ENCODE measurements at regions not wholly inside any gene's neighbourhood (a gene's known extent, or its start where the extent isn't known, plus 50 kb on each side); places are given as distances from the start of the nearest gene placed in this dataset.

DNA sequence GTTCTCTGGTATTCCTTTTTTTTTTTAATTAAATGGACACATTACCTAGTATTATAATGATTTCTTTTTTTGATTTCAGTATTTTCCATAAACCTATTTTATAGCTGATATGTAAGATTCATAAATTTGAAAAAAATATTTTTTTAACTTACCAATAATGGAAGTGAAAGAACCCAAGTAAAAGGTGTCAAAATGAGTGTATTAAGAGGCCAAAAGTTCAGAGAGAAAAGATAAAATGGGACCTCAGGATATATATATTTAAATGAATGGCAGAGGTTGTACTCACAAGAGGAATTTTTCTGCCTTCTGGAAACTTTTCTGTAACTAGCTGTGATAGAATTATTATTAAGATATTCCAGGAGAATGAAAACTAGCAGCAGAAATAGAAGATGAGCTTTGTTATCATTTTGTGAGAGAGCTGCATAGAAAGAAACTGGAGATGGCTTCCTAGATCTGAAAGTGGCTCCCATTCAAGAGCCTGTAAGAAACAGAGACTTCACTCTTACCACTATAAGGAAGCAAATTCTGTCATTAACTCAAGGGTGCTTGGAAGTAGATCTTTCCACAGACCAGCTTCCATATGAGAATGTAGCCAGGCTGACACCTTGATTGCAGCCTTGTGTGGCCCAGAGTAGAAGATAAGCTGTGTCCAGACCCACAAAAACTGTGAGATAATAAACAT, 91.7 kb downstream of the MRPS30 start:
- Histone ChIP-seq H3K27ac (ENCODE audit: low read length) (no peak overlapping the region), H3K36me3 (ENCODE audit: control insufficient read depth, insufficient read depth, low read length) (no peaks in the 10 kb centered on the region), H3K4me1 (ENCODE audit: control insufficient read depth, insufficient read depth, low read length) (no peaks in the 10 kb centered on the region), H3K9me3 (ENCODE audit: control insufficient read depth, insufficient read depth, low read length) (no peaks in the 10 kb centered on the region), H3K4me3 (ENCODE audit: low read length) (no peak overlapping the region), H3K27me3 (ENCODE audit: control insufficient read depth, insufficient read depth, low read length) (no peaks in the 10 kb centered on the region)
- no peak for DNase-seq (ENCODE audit: low read depth, low spot score)

DNA sequence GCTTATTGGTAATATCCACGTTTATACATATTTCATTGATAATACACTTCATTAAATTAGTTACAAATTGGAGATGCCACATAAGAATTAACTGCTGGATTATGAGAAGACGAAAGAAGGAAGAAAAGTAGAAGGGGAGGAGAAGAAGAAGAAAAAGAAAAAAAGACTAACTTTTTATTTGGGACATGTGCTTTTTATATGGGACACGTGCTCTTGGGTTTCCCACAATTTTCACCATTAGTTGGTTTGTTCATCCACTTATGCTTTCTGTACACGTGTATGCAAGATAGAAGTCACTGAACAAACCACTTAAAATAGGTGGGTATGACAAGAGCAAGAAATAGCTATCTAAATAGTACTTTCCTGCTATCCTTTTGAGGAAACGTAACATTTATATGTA, 98.6 kb downstream of the MRPS30 start:
- H3K36me3 ChIP-seq (ENCODE audit: control insufficient read depth, insufficient read depth, low read length) = no peaks in the 10 kb centered on the region
- H3K27ac ChIP-seq (ENCODE audit: low read length) = no peak overlapping the region
- H3K27me3 ChIP-seq (ENCODE audit: control insufficient read depth, insufficient read depth, low read length) = no peaks in the 10 kb centered on the region
- DNase-seq (ENCODE audit: low read depth, low spot score) = no peak
- 100% methylated on average over 1 of the region's 5 CpGs for WGBS (ENCODE audit: insufficient coverage, insufficient read length)
- H3K9me3 ChIP-seq (ENCODE audit: control insufficient read depth, insufficient read depth, low read length) = no peaks in the 10 kb centered on the region
- H3K4me3 ChIP-seq (ENCODE audit: low read length) = no peak overlapping the region
- no peaks in the 10 kb centered on the region for H3K4me1 ChIP-seq (ENCODE audit: control insufficient read depth, insufficient read depth, low read length)

- WGBS (ENCODE audit: insufficient coverage, insufficient read length) = no CpG with 5 or more reads among the region's 1 CpG
- H3K36me3 ChIP-seq (ENCODE audit: control insufficient read depth, insufficient read depth, low read length) = no peaks in the 10 kb centered on the region
- no peaks in the 10 kb centered on the region for H3K9me3 ChIP-seq (ENCODE audit: control insufficient read depth, insufficient read depth, low read length)
Measured at GRCh38 chr5:44909004-44909403, 100.3 kb downstream of the MRPS30 start.

GRCh38 chr5:44911501-44911900, 102.8 kb downstream of the MRPS30 start:
- H3K27me3 ChIP-seq (ENCODE audit: control insufficient read depth, insufficient read depth, low read length) = no peaks in the 10 kb centered on the region
- no peaks in the 10 kb centered on the region for H3K36me3 ChIP-seq (ENCODE audit: control insufficient read depth, insufficient read depth, low read length)
- H3K4me1 ChIP-seq (ENCODE audit: control insufficient read depth, insufficient read depth, low read length) = no peaks in the 10 kb centered on the region
- no peak overlapping the region for H3K4me3 ChIP-seq (ENCODE audit: low read length)
- WGBS (ENCODE audit: insufficient coverage, insufficient read length) = no CpG with 5 or more reads among the region's 1 CpG
- H3K9me3 ChIP-seq (ENCODE audit: control insufficient read depth, insufficient read depth, low read length) = no peaks in the 10 kb centered on the region
- peak; percentile 25 for DNase-seq (ENCODE audit: low read depth, low spot score)
- no peak overlapping the region for H3K27ac ChIP-seq (ENCODE audit: low read length)

More at GRCh38 chr5:44909004-44909403, 100.3 kb downstream of the MRPS30 start:
- Histone ChIP-seq H3K27ac (ENCODE audit: low read length) (no peak overlapping the region), H3K27me3 (ENCODE audit: control insufficient read depth, insufficient read depth, low read length) (no peaks in the 10 kb centered on the region), H3K4me1 (ENCODE audit: control insufficient read depth, insufficient read depth, low read length) (no peaks in the 10 kb centered on the region), H3K4me3 (ENCODE audit: low read length) (no peak overlapping the region)
- DNase-seq (ENCODE audit: low read depth, low spot score) = no peak

DNA sequence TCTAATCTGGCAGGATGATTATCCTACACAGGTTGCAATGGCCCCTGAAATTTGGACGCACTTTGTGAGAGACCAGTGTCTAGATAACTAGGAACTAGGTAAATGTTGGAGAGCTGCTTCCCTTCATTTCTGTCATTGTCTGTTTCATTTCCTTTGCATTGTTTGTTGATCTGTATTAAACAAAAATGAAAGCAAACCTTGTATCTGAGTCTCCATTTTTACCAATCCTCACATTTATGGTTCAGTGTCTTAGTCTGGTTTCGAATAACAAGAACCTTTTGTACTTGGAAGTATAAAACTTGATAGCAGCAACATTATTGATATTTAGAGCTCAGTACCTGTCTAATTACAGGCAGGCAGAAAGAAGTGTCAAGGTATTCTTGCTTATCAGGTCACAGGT, 105.5 kb downstream of the MRPS30 start:
- Histone ChIP-seq H3K27me3 (ENCODE audit: control insufficient read depth, insufficient read depth, low read length) (no peaks in the 10 kb centered on the region), H3K27ac (ENCODE audit: low read length) (no peak overlapping the region), H3K4me1 (ENCODE audit: control insufficient read depth, insufficient read depth, low read length) (no peaks in the 10 kb centered on the region), H3K4me3 (ENCODE audit: low read length) (no peak overlapping the region), H3K36me3 (ENCODE audit: control insufficient read depth, insufficient read depth, low read length) (no peaks in the 10 kb centered on the region), H3K9me3 (ENCODE audit: control insufficient read depth, insufficient read depth, low read length) (no peaks in the 10 kb centered on the region)
- no peak for DNase-seq (ENCODE audit: low read depth, low spot score)
- WGBS (ENCODE audit: insufficient coverage, insufficient read length) = no CpG with 5 or more reads among the region's 2 CpGs

GRCh38 chr5:44919560-44919959, 110.8 kb downstream of the MRPS30 start:
- WGBS (ENCODE audit: insufficient coverage, insufficient read length) = no CpG with 5 or more reads among the region's 1 CpG
- no peaks in the 10 kb centered on the region for H3K27me3 ChIP-seq (ENCODE audit: control insufficient read depth, insufficient read depth, low read length)
- no peaks in the 10 kb centered on the region for H3K9me3 ChIP-seq (ENCODE audit: control insufficient read depth, insufficient read depth, low read length)
- H3K4me3 ChIP-seq (ENCODE audit: low read length) = no peak overlapping the region
- no peaks in the 10 kb centered on the region for H3K4me1 ChIP-seq (ENCODE audit: control insufficient read depth, insufficient read depth, low read length)
- H3K27ac ChIP-seq (ENCODE audit: low read length) = no peak overlapping the region
- H3K36me3 ChIP-seq (ENCODE audit: control insufficient read depth, insufficient read depth, low read length) = no peaks in the 10 kb centered on the region
- DNase-seq (ENCODE audit: low read depth, low spot score) = no peak

- no peaks in the 10 kb centered on the region for H3K27me3 ChIP-seq (ENCODE audit: control insufficient read depth, insufficient read depth, low read length)
- H3K36me3 ChIP-seq (ENCODE audit: control insufficient read depth, insufficient read depth, low read length) = no peaks in the 10 kb centered on the region
- H3K4me3 ChIP-seq (ENCODE audit: low read length) = no peak overlapping the region
- H3K27ac ChIP-seq (ENCODE audit: low read length) = no peak overlapping the region
- WGBS (ENCODE audit: insufficient coverage, insufficient read length) = no CpG with 5 or more reads among the region's 3 CpGs
- H3K4me1 ChIP-seq (ENCODE audit: control insufficient read depth, insufficient read depth, low read length) = no peaks in the 10 kb centered on the region
- no peak for DNase-seq (ENCODE audit: low read depth, low spot score)
- no peaks in the 10 kb centered on the region for H3K9me3 ChIP-seq (ENCODE audit: control insufficient read depth, insufficient read depth, low read length)
Measured at GRCh38 chr5:44927115-44927733, 118.5 kb downstream of the MRPS30 start.

DNA sequence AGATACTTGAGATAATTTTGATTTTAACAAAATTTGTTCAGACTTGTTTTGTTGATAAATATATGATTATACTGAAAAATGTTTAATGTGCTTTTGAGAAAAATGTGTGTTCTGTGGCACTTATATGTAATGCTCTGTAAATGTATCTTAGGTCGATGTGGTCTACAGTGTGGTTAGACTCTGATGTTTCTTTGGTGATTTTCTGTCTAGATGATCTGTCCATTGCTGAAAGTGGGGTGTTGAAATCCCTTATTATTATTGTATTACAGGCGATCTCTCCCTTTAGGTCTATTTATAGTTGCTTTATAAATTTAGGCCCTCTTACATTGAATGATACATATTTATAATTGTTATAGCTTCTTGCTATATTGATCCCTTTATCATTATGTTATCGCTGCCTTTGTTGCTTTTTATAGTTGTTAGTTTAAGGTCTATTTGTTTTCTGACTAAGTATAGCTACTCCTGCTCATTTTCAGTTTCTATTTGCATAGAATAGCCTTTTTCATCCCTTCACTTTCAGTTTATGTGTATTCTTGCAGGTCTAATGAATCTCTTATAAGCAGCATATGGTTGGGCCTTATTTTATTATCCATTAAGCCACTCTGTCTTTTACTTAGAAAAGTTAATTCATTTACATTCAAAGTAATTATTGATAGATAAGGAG, 124.3 kb downstream of the MRPS30 start:
- Histone ChIP-seq H3K4me1 (ENCODE audit: control insufficient read depth, insufficient read depth, low read length) (no peaks in the 10 kb centered on the region), H3K36me3 (ENCODE audit: control insufficient read depth, insufficient read depth, low read length) (no peaks in the 10 kb centered on the region), H3K4me3 (ENCODE audit: low read length) (no peak overlapping the region), H3K27ac (ENCODE audit: low read length) (no peak overlapping the region), H3K9me3 (ENCODE audit: control insufficient read depth, insufficient read depth, low read length) (no peaks in the 10 kb centered on the region), H3K27me3 (ENCODE audit: control insufficient read depth, insufficient read depth, low read length) (no peaks in the 10 kb centered on the region)
- WGBS (ENCODE audit: insufficient coverage, insufficient read length) = no CpG with 5 or more reads among the region's 3 CpGs
- DNase-seq (ENCODE audit: low read depth, low spot score) = no peak

DNA sequence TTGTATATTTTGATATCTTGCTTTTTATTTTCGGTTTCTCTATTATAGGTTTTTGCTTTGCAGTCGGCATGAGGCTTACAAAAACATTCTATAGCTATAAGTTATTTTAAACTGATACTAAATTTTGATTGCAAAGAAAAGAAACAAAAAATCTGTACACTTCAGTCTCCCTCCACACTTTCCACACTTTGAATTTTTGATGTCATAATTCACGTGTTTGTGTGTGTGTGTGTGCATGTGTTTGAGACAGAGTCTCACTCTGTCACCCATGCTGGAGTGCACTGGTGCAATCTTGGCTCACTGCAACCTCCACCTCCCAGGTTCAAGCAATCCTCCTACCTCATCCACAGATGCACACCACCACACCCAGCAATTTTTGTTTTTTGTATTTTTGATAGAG, 124.9 kb downstream of the MRPS30 start:
- DNase-seq (ENCODE audit: low read depth, low spot score) = no peak
- no peaks in the 10 kb centered on the region for H3K27me3 ChIP-seq (ENCODE audit: control insufficient read depth, insufficient read depth, low read length)
- no peak overlapping the region for H3K27ac ChIP-seq (ENCODE audit: low read length)
- WGBS (ENCODE audit: insufficient coverage, insufficient read length) = no CpG with 5 or more reads among the region's 3 CpGs
- no peaks in the 10 kb centered on the region for H3K4me1 ChIP-seq (ENCODE audit: control insufficient read depth, insufficient read depth, low read length)
- H3K4me3 ChIP-seq (ENCODE audit: low read length) = no peak overlapping the region
- H3K9me3 ChIP-seq (ENCODE audit: control insufficient read depth, insufficient read depth, low read length) = no peaks in the 10 kb centered on the region
- H3K36me3 ChIP-seq (ENCODE audit: control insufficient read depth, insufficient read depth, low read length) = no peaks in the 10 kb centered on the region

GRCh38 chr5:44935262-44935661, 126.5 kb downstream of the MRPS30 start:
- DNase-seq (ENCODE audit: low read depth, low spot score) = peak; percentile 74
- Histone ChIP-seq H3K4me1 (ENCODE audit: control insufficient read depth, insufficient read depth, low read length) (no peaks in the 10 kb centered on the region), H3K4me3 (ENCODE audit: low read length) (no peak overlapping the region), H3K36me3 (ENCODE audit: control insufficient read depth, insufficient read depth, low read length) (no peaks in the 10 kb centered on the region), H3K27ac (ENCODE audit: low read length) (no peak overlapping the region), H3K9me3 (ENCODE audit: control insufficient read depth, insufficient read depth, low read length) (no peaks in the 10 kb centered on the region), H3K27me3 (ENCODE audit: control insufficient read depth, insufficient read depth, low read length) (no peaks in the 10 kb centered on the region)
- no CpG with 5 or more reads among the region's 1 CpG for WGBS (ENCODE audit: insufficient coverage, insufficient read length)
